C4-2B (cell line): ENCODE measurements at regions not wholly inside any gene's neighbourhood (a gene's known extent, or its start where the extent isn't known, plus 50 kb on each side); places are given as distances from the start of the nearest gene placed in this dataset.

Experiments used
- H3K27ac ChIP-seq: fragments of 450-650 bp; 2 replicates; pipeline ENCODE4 v1.5.1; 2017
- ZFX ChIP-seq: fragments of 450-650 bp; IDR thresholded peaks from 2 replicates; pipeline ENCODE4 v1.6.1; 2017
- TF ChIP-seq, protein P1 (sequence below): fragments of 450-650 bp; conservative IDR thresholded peaks from 2 replicates; pipeline ENCODE4 v1.5.1; 2017; ENCODE audit warnings: mild to moderate bottlenecking

DNA sequence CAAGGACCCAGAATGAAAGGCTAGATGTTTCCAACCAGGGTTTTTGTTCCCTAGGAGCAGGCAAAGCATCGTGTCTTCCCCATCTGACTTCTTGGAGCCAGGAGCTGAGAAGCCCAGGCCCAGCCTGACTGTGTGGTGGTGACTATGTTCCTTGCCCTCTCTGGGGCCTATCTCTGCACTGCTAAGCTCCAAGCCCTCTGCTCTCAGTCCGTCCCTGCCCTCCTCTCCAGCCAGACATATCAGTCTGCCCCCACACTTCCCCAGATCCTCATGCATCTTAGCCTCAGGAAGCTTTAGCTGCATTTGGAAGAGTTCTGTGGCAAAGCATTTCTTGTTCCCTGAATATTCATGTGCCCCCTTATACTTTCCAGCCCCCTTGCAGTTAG is 196.6 kb downstream of the CYP26B1 start:
- H3K27ac ChIP-seq = no peak overlapping the region
- no peak for TF ChIP-seq ZFX
- TF ChIP-seq, protein P1, sequence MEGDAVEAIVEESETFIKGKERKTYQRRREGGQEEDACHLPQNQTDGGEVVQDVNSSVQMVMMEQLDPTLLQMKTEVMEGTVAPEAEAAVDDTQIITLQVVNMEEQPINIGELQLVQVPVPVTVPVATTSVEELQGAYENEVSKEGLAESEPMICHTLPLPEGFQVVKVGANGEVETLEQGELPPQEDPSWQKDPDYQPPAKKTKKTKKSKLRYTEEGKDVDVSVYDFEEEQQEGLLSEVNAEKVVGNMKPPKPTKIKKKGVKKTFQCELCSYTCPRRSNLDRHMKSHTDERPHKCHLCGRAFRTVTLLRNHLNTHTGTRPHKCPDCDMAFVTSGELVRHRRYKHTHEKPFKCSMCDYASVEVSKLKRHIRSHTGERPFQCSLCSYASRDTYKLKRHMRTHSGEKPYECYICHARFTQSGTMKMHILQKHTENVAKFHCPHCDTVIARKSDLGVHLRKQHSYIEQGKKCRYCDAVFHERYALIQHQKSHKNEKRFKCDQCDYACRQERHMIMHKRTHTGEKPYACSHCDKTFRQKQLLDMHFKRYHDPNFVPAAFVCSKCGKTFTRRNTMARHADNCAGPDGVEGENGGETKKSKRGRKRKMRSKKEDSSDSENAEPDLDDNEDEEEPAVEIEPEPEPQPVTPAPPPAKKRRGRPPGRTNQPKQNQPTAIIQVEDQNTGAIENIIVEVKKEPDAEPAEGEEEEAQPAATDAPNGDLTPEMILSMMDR = no peak

DNA sequence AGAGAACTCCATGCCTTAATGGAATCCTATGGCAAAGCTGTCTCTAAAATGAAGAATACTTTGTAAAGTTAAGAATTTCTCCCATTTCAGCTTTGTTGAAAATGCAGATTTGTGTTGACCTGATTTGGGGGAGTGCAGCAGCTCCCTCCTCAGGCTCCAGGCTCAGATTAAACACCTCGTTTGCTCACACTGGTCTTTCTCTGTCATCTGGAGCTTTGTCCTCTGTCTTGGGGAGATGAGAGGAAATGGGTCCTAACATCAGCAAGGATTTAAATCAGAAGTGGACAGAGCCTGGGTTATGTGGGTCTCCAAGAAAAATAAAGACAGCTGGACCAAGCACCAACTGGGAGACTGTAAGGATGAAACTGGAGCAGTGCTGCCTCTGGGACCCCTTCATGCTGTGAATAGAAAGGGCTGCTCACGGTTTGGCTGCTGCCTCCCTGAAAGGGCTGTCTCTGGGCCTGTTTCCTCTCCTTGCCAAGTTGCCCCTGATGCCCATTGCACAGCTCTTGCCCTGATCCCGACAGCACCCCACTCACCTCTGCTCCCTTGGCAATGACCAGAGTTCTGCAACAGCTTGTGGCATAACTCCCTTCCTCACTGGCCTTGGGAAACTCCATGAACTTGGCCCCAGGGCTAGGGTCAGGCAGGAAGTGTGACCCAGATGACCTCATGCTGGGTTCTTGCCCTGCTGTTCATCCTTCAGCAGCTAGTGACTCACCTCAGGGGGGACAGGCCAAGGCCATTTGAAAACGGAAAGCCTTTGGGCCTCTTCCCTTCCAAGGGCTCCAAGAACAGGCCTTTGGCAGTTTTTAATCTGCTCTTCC is 197.2 kb downstream of the CYP26B1 start:
- H3K27ac ChIP-seq = no peak overlapping the region
- no peak for TF ChIP-seq ZFX
- TF ChIP-seq, protein P1 = no peak

DNA sequence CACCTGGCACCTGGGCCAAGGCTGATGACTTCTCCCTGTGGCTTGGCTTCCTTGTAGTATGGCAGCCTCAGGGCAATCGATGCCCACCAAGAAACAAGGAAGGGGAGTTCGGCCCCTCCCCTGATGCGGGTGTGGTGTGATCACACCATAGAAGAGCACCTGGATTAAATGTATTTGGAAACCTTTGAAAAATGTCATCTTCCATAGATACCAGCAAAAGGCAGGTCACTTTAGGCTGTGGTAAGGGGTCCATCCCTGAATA is 198.2 kb downstream of the CYP26B1 start:
- TF ChIP-seq, protein P1 = no peak
- TF ChIP-seq ZFX = no peak
- H3K27ac ChIP-seq = no peak overlapping the region

DNA sequence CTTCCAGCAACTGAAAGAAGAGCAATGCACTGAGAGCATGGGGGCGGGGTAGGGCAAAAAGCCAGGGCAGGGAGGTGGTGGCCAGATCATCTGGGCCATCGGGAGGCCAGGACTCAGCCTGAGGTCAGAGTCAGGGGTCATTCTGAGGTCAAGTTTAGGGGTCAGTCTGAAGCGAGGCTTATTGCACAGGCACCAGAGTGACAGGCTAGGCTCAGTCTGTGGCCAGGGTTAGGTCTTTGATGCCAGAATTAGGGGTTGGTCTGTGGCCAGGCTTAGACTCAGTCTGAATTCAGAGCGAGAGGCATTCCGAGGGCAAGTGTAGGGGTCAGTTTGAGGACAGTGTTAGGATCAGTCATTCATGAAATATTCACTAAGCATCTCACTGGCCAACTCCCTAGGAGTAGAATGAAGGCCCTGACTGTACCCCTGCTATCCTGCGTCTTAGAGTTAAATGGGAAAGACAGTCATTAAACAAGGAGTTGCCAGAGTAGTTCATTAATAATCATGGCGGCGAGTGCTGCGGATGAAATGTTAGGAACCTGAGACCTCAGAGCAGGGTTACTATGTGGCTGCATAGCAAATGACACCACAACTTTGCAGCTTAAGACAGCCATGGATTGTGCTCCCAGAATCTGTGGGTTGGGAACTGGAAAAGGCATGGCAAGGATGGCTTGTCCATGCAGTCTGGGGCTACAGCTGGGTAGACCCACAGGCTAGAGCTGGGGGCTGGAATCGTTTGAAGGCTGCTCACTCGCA is 198.7 kb downstream of the CYP26B1 start:
- TF ChIP-seq, protein P1 = no peak
- H3K27ac ChIP-seq = no peak overlapping the region

DNA sequence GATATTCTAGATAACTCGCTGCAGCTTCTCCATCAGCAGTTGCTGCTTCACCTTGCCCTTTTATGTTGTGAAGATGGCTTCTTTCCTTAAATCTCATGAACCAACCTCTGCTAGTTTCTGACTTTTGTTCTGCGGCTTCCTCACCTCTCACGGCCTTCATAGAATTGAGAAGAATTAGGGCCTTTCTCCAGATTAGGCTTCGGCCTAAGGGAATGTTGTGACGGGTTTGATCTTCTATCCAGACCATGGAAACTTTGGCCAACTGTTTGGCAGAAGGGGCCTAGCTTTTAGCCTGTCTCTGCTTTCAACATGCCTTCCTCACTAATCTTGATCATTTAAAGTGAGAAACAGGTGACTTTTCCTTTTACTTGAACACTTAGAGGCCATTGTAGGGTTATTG is 199.9 kb downstream of the CYP26B1 start:
- no peak overlapping the region for H3K27ac ChIP-seq
- TF ChIP-seq ZFX = no peak
- TF ChIP-seq, protein P1 = no peak

DNA sequence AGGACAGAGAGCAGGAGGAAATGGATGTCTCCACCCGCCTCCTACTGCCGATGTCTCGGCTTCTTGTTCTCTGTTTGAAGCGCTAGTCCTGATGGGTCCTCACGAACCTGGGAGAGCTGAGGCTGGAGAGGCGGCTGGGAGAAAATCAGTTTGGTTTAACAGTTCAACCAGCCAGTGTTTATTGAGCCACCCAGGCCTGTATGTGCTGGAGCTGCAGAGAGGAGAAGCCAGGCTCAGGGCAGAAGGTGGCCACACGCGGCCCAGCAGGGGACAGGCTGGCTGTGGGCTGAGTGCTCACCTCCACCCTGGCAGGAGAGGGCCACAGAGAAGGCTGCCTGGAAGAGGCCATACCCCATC is 202.1 kb downstream of the CYP26B1 start:
- H3K27ac ChIP-seq = no peak overlapping the region
- TF ChIP-seq, protein P1 = no peak
- no peak for TF ChIP-seq ZFX

DNA sequence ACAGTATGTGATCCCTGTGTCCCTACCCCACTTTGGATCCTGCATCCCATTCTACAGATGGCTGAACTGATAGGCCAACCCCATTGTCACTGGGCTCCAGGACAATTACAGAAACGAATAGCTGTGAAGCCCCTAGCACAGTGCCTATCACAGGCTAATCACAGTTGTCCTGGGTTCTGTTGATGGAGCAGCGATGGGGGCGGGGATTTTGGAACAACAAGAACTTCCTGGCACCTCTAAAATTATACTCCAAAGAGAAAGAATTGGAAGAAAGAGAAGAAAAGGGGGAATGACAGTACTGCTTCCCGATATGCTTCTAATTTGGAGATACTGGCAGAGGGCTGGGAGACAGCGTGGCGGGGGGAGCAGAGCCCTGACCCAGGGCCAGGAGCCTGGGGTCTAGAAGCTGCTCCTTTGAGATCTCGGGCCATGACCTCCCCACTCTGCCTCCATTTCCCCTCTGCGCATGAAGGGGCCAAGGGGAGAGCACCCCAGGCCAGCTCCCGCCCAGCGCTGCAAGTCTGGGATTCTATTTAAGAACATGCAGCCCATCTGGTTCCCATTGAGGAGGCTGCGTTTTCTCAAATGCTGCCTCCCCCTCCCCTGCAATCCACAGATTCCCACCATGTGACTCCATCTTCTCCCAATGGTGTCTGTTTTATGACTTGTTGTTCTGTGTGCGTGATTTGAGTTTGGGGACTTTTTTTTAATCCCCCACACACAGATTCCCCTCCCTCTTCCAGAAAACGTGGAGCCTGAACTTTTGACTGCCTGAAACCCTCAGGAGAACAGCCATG is 202.7 kb downstream of the CYP26B1 start:
- H3K27ac ChIP-seq = no peak overlapping the region
- TF ChIP-seq ZFX = no peak
- TF ChIP-seq, protein P1 = no peak
